ENCODE measurements at regions not wholly inside any gene's neighbourhood (a gene's known extent, or its start where the extent isn't known, plus 50 kb on each side); places are given as distances from the start of the nearest gene placed in this dataset.
A peak's percentile ranks its signal among the peaks of the same experiment; 100 is the strongest.

DNA sequence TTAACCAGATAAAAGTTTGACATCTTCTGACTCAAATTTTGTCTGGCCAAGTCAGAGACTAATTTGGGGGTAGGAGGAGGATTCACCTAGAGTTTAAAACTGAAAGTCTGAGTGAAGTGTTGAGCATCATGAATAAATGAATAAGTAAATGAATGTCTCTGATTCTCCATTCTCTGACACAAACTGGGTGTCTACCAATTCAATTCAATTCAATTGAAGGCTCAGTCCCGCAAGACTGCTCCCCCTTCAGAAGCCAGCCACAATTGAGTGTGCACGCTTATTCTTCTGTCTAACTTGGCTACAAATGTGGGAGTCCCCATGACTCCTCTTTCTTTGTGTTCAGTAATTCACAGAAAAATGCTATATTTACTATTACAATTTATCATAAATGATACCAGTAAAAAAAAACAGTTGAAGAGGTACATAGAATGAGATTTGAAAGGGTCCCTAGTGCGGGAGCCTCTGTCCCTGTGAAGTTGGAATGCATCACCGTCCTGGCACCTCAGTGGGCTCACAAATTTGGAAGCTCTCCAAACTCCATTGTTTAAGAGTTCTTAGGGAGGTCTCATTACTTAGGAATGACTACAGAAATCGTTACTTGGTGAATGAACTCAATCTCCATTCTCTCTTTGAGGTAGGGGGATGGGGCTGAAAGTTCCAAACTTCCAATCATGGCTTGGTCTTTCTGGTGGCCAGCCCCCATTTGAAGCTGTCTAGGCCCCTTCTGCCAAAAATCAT lies 243.7 kb upstream of the PHYHIPL start:
- DNase-seq, result no peak

DNA sequence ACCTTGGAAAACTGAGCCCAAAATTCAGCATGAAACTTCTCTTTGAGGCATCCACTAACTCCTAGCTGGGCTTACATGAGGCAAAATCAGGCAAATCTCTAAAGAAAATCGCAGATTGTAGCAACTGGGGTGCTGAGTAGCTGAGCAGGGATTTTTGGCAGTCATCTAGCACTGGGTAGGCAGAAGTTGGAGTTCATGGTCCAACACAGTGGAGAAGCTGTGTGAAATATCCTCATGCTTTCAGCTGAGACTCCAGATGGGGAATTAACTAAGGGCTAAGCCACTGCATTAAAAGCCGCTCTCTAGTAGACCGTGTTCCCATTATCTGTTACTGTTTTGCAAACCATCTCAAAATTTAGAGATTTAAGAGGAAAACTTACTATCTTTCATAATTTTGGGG lies 240.1 kb upstream of the PHYHIPL start:
- DNase-seq, result no peak

DNA sequence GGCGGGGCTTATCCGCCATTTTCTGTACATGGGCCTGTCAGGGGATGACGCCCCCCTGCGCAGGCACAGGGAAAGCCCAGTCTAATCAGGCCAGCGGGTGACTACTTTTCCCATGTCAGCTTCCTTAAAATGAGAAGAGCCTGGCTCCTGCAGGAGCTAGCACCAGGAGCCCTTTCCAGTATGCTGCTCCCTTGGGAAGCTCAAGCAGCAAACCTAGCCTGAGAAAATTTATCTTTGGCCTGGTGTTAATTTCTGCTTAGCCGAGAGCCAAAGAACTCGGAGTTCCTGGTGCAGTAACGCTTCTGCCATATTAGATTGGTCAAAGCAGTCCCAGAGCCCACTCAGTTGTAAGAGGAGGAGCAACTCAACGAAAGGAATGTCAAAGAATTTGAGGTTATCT lies 239.0 kb upstream of the PHYHIPL start:
- DNase-seq, result no peak

DNA sequence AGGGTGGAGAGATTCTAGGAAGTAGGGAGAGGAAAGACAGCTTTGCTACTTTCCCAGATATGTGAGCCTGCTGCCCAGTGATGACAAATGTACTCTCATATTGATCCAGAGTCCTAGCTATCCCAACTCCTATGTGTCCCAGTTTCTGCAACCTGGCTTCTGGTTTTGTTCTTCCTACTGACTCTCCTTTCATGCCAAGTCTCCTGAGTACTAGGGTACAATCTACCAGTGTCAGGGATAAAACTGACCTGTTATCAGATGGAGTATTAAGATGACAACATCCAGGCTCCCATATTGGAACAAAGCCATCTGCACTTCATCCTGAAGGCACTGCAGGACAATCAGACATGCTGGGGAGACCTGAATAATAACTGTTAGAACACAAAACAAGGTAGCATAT lies 233.7 kb upstream of the PHYHIPL start:
- DNase-seq, result no peak

DNA sequence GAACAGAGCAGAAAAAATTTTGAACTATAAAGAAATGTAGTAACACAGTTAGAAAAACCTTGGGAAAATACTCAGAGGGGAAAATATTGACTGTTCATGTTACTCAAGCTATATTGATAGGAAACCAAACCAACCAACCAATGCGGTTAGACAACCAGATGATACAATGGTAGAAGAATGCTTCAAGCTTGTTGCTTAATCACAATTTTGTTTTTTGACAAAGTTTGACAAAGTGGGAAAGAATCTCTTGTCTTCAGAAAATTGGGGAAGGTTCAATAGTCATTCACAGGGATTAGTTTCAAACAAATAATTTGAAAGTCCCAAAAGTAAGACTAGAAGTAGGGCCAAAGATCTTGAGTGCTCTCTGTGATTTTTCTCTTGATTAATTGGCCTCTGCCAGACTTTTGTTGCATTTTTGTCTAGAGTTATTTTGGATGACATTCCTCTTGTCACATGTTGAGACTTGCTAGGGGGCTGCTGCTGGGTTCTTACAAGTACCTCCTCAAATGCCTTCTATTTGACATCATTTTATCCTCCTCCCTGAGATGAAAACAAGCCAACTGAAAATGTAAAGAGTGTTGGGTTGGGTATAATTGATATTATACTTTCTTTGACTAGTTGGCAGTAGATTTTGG lies 233.1 kb upstream of the PHYHIPL start:
- no peak for DNase-seq

DNA sequence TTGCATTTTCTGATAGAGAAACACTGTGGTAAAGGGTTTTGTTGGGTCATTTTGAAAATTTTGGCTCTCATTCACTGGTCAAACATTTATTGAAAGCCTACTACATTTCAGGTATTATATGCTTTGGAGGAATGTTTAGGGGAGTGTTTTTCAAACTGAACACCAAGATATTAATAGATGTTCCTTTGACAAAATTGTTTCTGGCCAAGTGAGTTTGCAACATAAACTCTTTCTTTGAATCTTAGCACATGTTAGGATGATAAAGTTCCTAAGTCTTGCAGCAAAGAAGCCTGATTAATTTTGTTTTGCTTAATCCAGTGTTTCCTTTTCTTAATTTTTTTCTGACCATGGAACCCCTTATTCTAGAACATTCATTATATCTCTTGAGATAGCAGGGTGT lies 232.5 kb upstream of the PHYHIPL start:
- no peak for DNase-seq

DNA sequence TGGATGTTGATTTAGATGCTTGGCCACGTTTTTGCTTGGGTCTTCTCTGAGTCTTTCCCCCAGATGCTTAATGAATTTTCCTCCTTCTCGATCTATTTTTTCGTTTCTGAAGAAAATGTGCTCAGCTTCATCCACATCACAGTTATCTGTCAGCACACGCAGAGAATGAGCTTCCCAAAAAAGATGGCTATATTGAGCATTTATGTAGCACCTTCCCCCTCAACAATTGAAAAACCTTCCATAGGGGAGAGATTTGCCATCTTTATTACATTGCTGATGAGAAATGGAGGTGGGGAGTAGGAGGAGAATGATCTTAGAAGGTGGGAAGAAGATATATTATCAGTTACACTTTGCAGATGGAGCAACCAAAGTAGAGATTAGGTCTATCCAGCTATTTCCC lies 228.1 kb upstream of the PHYHIPL start:
- no peak for DNase-seq

DNA sequence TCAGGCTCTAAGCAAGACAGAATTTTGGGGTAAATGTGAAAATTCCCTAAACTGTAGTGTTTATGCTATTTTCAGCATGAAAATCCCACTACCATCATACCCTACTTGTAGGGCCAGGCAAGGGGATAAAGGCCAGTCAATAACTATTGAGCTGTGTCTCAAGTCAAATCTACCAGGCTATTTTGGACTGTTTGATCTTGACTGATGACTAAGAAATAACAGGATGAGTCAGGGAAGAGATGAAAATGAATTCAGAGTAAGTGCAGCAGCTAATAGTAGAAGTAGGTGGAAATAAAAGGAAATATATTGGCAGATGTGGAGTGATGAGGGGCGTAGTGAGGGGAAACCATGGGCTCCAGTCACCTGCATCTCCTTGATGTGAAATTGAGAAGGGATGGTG lies 225.8 kb upstream of the PHYHIPL start:
- DNase-seq, result no peak

DNA sequence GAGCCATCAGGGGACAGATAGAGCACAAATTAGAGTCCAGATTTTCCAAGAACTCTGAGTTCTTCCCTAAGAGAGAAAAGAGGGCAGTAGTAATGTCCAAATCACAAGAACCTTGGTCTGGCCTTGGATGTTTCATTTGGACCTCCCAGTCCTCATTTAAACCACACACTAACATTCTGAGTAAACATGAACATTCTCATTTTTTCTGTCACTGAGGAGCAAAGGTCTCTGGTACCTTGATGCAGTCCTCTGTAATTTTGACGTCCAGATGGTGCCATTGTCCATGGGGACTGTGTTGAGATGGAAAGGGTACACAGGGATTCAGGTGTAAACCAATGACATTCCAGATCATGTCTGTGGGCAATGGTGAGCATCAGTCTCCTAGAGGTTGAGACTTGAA lies 225.4 kb upstream of the PHYHIPL start:
- DNase-seq, result no peak

DNA sequence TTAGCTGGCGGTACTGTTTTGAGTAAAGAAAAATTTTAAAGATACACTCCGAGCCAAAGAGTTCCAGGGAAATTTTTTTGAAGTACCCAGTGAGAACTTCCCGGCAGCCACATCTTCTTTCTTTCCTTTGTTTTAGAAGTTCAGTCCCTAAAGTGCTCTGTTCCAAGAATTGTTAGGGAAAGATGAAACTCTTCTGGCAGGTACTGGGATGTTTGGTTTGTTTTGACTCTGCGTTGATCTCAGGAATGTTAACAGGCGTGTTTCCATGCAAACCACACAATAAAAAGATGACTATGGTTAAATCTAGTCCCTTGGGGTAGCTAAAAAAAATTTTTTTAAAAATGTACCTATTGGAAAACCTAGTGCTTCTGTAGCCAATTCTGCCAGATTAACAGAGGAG lies 224.7 kb upstream of the PHYHIPL start:
- DNase-seq, result peak; percentile 90

DNA sequence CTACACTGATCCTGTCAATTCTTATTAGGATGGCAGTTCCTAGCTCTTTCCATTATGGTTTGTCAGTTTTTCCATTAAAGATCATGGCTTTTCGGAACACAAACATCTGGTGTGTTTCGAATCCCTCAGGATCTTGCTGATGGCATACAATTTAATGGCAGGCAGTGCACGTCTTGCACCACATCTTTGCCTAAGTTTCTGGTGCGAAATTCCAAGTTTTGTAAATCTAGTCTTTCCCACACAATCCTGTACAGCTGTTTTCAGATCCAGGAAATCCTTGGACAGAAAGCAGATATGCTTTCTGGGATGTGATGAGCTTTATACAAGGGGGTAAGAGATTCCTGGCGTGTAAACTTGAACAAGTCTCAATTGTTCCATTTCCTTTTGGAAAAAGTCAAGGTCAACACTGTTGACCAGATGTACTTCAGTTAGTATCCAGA lies 224.3 kb upstream of the PHYHIPL start:
- peak; percentile 87 for DNase-seq

DNA sequence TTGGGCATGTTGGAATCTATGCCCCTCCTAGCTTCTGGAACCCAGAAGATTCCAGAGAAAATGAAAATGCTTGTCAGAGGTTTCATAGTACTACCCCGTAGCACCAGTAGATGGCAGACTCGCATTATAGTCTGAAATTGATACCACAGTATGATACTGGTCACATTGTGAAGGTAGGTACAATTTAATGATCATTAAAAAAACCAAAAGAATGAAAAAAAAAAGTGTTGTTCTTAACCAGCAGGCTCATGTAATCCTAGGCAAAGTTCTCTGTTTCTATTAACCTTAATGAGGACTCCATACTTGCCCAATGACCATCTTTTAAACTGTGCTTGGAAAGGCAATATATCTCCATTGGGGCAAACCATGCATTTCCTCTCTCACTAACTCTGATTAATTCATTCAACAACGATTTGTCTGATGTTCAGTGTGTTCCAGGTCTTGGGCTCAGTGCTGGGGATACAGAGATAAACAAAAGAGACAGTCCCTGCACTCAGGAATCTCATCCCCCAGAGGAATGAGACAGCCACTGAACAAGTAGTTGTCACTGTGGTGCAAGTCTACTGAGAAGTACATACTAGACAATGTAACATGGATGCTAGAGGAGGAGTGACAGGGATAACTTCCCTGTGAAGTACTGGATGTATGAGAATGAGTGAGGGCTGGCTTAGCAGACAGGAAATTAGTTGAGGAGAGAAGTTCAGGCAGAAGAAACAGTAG lies 223.5 kb upstream of the PHYHIPL start:
- DNase-seq, result peak; percentile 83

DNA sequence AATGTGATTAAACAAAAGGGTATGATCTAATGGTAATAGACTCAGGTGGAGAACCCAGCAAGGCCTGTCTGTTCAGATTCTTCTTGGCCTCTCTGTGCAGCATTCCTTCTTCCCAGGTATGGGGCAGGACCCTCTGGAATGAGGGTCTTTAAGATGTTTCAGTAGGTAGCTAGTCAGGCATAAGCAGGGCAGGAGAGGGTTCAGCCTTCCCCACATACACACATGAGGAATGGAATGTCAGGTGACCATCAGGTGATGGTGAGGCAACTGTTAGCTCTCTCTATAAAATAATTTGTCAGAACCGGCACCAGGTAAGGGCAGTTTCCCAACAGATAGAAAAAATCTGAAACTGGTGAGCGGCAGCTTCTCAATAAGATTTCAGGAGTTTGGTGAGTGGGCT lies 222.3 kb upstream of the PHYHIPL start:
- DNase-seq, result no peak

DNA sequence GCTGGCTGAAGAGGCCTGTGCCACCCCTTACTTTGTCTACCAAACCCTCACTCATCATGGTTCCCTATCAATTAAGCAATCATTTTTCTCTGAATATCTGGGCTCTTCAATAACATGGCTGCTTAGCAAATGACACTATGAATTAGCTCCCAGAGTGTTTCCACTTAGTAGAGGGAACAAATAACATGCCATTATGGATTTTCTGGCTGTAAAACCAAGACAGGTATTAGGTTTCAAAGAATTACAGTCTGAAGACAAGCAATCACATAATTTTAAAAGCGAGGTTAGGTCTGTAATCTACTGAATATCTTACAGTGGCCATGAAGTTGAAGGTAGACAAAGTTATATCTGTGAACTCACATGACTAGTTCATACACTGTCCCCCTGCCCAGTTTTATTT lies 220.8 kb upstream of the PHYHIPL start:
- no peak for DNase-seq

DNA sequence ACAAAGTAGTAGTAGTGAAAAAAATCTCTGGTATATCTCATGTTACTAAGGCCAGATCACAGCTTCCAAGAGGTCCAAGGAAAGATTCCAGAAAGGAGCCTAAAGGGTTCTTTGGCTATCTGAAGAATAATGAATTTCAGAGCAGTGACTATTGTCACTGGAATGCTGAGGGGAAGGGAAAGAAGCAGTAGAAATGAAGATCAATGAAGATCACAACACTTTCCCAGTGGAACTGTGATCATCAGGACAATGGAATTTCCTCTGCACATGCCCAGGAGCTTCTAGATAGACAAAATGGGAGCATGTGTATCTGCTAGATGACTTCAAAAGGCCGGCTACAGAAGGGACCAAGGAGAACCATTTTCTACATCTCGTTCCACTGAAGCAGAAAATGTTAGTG lies 219.5 kb upstream of the PHYHIPL start:
- DNase-seq, result no peak

DNA sequence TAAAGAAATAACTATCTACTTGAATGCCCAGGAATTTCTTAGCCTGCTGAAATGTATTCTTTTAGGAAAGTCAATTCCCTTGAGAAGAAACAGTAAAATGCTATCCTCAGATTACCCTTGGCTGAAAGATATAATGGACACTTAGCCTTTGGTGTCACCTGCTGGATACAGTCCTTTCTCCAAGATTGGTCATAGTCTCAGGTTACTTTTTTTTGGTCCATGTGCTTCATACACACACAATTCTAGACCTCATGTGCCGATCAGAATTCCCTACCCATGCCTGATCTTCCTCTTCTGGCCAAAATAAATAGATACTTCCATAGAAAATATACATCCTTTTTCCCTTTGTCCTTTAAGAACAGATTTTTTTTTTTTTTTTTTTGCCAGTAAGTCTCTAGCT lies 218.9 kb upstream of the PHYHIPL start:
- no peak for DNase-seq

DNA sequence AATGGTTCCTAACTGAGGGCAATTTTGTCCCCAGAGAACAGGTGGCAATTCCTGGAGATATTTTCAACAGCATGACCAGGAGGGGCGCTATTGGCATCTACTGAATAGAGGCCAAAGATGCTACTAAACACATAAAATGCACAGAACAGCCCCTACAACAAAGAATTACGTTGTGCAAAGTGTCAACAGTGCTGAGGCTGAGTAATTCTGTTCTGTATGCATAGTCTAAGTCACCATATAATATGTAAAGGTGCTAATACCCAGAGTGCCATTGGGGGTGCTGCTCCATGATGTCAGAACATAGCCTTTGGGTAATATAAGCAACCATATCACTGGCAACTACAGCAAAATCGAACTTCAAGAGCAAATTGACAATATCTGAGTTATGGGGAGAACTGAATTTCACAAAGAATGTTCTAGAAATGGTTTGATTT lies 213.3 kb upstream of the PHYHIPL start:
- DNase-seq, result no peak

DNA sequence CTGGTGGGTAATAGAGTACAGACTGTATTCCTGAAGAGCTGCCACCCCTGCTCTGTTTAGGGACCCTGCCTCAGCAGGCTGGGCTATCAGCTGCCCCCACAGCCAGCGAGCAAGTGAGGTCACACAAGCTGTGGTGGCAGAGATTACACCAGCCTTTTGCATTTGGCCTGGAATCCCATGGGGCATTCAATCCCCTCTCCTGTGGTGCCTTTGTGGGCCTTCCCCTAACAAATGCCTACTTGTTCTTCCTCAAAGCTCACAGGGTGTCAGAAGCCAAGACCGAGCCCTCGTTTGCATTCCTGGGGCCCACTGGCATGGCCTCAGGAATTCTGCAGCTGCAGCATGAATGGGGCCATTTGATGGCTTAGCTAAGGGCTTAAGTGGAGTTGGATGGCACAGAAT lies 212.7 kb upstream of the PHYHIPL start:
- no peak for DNase-seq

DNA sequence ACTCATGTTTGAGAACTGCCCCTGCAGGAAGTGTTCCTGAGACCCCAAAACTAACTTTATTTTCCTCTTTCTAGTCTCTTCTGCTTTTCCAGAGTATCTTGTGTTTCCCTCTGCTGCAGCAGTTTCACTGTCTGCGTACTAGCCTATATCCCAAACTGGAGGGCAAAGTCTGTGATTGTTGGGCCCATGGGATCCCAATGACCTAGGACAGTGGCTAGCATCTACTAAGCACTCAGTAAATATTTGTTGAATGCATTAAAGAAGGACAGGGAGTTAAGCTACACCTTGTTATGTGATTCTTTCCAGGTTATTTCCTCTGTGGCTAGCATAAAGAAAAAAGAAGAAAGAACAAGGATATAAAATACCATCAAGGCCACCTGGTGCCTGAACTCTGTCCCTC lies 210.6 kb upstream of the PHYHIPL start:
- no peak for DNase-seq

DNA sequence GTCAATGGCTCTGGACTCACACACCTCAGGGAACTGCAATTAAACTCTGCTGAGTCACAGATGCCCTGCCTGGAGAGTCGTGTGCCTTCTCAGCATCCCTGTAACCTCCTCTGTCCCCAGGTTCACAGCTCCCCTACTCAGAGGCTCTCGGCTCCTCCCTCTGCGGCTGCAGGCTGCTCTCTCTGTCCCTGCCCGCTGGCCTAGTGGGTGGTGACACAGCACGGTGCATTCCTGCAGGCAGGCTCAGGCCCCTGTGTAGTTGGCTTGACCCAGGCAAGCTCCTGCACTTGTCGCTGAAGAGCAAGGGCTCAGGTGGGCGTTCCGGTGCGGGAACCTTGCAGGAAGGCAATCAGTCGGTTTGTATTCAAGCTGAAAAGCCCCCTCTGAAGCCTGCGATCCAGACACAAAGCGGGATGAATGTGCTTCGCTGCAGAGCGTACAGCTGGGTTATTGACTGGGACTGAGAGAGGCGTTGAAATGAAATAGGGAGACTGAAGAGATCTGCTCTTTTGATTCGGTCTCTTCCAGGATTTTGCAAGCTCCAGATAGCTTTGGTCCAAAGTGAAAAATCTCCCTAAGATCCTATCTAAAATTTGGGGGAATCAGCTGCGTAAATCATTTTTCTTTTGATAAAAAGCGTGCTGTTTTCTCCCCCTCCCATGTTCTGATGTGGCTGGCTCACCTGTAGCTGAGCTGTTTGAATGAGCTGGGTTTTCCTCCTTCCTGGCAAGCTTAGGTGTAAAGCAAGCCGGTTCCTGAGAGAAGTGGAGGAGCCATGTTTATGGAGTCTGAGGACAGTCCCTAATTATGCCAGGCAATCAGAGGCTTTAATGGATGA lies 208.7 kb upstream of the PHYHIPL start:
- no peak for DNase-seq

DNA sequence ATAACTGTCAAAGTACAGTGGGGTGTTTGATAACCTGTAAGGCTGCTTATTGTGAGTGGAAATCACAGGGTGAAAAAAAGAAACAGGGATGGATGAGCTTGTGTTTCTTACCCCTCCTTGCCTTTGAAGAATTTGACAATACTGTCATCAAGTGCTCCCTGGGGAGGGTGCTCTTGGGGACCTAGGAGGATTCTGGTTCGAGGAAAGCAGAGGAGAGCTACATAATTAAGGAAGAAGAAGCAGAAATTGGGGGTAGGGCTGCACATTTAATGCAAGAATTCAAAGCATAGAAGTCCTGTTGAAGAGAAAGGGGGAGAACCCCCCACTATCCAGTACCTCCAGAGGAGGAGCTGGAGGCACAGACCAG lies 208.1 kb upstream of the PHYHIPL start:
- DNase-seq, result no peak

DNA sequence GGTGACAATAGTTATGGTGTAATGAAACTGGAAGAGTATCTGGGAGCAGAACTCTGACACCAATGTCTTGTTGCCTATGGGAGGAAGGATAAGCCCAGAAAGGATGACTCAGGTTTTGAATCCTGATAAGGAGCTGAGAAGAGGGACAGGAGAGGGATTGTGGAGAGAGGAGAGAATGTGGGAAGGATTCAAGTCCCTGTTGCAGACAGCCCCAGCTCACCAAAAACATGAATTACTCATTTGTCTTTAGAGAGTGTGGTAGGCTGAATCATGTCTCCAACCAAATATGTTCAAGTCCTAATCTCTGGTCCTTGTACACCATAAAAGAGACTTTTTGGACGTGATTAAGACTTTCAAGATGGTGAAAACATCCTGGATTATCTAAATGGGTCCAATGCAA lies 206.9 kb upstream of the PHYHIPL start:
- no peak for DNase-seq
